ENCODE measurements at regions not wholly inside any gene's neighbourhood (a gene's known extent, or its start where the extent isn't known, plus 50 kb on each side); places are given as distances from the start of the nearest gene placed in this dataset.

GRCh38 chr20:53683506-53683905 lies 89.9 kb upstream of the ZNF217 start:
- H3K36me3 ChIP-seq (ENCODE audit: insufficient read depth, low read length) = no peaks in the 10 kb centered on the region
- TF ChIP-seq CTCF (IDR thresholded peaks at IDR 0.05; ENCODE audit: extremely low read depth, low read depth, low read length) = no peak

GRCh38 chr20:53681352-53682212 lies 87.9 kb upstream of the ZNF217 start:
- Histone ChIP-seq H4K20me1 (ENCODE audit: insufficient read depth, low read length) (no peaks in the 10 kb centered on the region), H3K36me3 (ENCODE audit: insufficient read depth, low read length) (no peaks in the 10 kb centered on the region), H3K79me2 (ENCODE audit: insufficient read depth, low read length) (no peaks in the 10 kb centered on the region), H3K4me1 (ENCODE audit: insufficient read depth, low read length) (peaks cover 25% of the 10 kb centered on the region), H3K27me3 (ENCODE audit: insufficient read depth, low read length) (no peaks in the 10 kb centered on the region), H3K4me3 (ENCODE audit: insufficient read depth, low read length) (no peak overlapping the region), H3K9me3 (ENCODE audit: low read depth, low read length) (no peaks in the 10 kb centered on the region), H3K27ac (ENCODE audit: low read depth, low read length) (no peak overlapping the region), H3K4me2 (ENCODE audit: insufficient read depth, low read length) (no peak overlapping the region), H2AFZ (ENCODE audit: low read length) (no peak overlapping the region)
- DNase-seq (ENCODE audit: insufficient read length, low spot score, missing footprints) = no peak
- TF ChIP-seq CTCF (IDR thresholded peaks at IDR 0.05; ENCODE audit: extremely low read depth, low read depth, low read length) = no peak

More at GRCh38 chr20:53683506-53683905, 89.9 kb upstream of the ZNF217 start:
- Histone ChIP-seq H3K27ac (ENCODE audit: low read depth, low read length) (no peak overlapping the region), H3K4me2 (ENCODE audit: insufficient read depth, low read length) (no peak overlapping the region), H3K27me3 (ENCODE audit: insufficient read depth, low read length) (no peaks in the 10 kb centered on the region), H3K79me2 (ENCODE audit: insufficient read depth, low read length) (no peaks in the 10 kb centered on the region), H4K20me1 (ENCODE audit: insufficient read depth, low read length) (no peaks in the 10 kb centered on the region), H3K4me3 (ENCODE audit: insufficient read depth, low read length) (no peak overlapping the region), H3K9me3 (ENCODE audit: low read depth, low read length) (no peaks in the 10 kb centered on the region), H3K4me1 (ENCODE audit: insufficient read depth, low read length) (peaks cover 8% of the 10 kb centered on the region), H2AFZ (ENCODE audit: low read length) (peak overlapping the region; percentile 15)
- no peak for DNase-seq (ENCODE audit: insufficient read length, low spot score, missing footprints)

GRCh38 chr20:53679597-53680309 lies 86.1 kb upstream of the ZNF217 start:
- Histone ChIP-seq H3K27me3 (ENCODE audit: insufficient read depth, low read length) (no peaks in the 10 kb centered on the region), H3K27ac (ENCODE audit: low read depth, low read length) (peak overlapping the region; percentile 13), H3K4me3 (ENCODE audit: insufficient read depth, low read length) (no peak overlapping the region), H3K79me2 (ENCODE audit: insufficient read depth, low read length) (no peaks in the 10 kb centered on the region), H2AFZ (ENCODE audit: low read length) (peak overlapping the region; percentile 80), H3K9me3 (ENCODE audit: low read depth, low read length) (no peaks in the 10 kb centered on the region), H3K36me3 (ENCODE audit: insufficient read depth, low read length) (no peaks in the 10 kb centered on the region), H3K4me1 (ENCODE audit: insufficient read depth, low read length) (peaks cover 25% of the 10 kb centered on the region), H3K4me2 (ENCODE audit: insufficient read depth, low read length) (peak overlapping the region; percentile 4), H4K20me1 (ENCODE audit: insufficient read depth, low read length) (no peaks in the 10 kb centered on the region)
- DNase-seq (ENCODE audit: insufficient read length, low spot score, missing footprints) = no peak
- no peak for TF ChIP-seq CTCF (IDR thresholded peaks at IDR 0.05; ENCODE audit: extremely low read depth, low read depth, low read length)
